B cell (primary cell): ENCODE measurements at regions not wholly inside any gene's neighbourhood (a gene's known extent, or its start where the extent isn't known, plus 50 kb on each side); places are given as distances from the start of the nearest gene placed in this dataset.

Source experiments
- ATAC-seq: fragments of 200-7000 bp; cut with Tn5 transposase; one replicate; pipeline ENCODE4 v1.10.0; 2021; ENCODE audit warnings: low read depth, mild to moderate bottlenecking, moderate number of reproducible peaks, moderate library complexity
- CTCF ChIA-PET: fragments of 350-600 bp; sonication (Branson Sonifier 250); formaldehyde crosslinking; loops from one replicate; lab custom pipeline; 2021; ENCODE audit warnings: antibody characterized with exemption, inconsistent platforms; lab: Charles Lee
- POLR2A ChIA-PET: fragments of 350-600 bp; sonication (Branson Sonifier 250); formaldehyde crosslinking; loops from one replicate; lab custom pipeline; 2021; ENCODE audit warnings: antibody characterized with exemption; lab: Charles Lee
- DNase-seq: peaks from one replicate; pipeline ENCODE4 v3.0.0; 2013
- H2AFZ ChIP-seq: 2 replicates; pipeline ENCODE4 v1.6.1; 2012; ENCODE audit warnings: mild to moderate bottlenecking, low read depth, low read length; ENCODE audit not compliant: insufficient read depth, poor library complexity, severe bottlenecking
- H3K27ac ChIP-seq, 2 donors: 1 replicate in 1 of 2; 2 replicates in 1 of 2; pipeline ENCODE4 v1.5.1; 2012 to 2013; ENCODE audit warnings: low read length in 2 of 2, mild to moderate bottlenecking in 2 of 2, moderate library complexity in 1 of 2
- H3K27me3 ChIP-seq, 4 experiments: fragments of 200-600 bp in 1 of 4; sonication (generic) in 1 of 4; replicated peaks in 1 of 4; 1 replicate in 2 of 4; 2 replicates in 2 of 4; pipeline versions ENCODE4 v1.6.1 to v1.7.0; 2013 to 2016; ENCODE audit warnings: low read length in 3 of 4, mild to moderate bottlenecking in 2 of 4, mixed read lengths in 1 of 4, moderate library complexity in 1 of 4; ENCODE audit not compliant: insufficient read depth in 4 of 4, control insufficient read depth in 3 of 4; ENCODE audit errors: control extremely low read depth in 1 of 4
- H3K36me3 ChIP-seq, 2 experiments: replicated peaks in 1 of 2; 1 replicate in 1 of 2; 2 replicates in 1 of 2; pipeline versions ENCODE4 v1.6.1 to v1.7.1; 2013; ENCODE audit warnings: low read length in 1 of 2; ENCODE audit not compliant: insufficient read depth in 2 of 2, control insufficient read depth in 1 of 2; ENCODE audit errors: control extremely low read depth in 1 of 2, extremely low read depth in 1 of 2
- H3K4me1 ChIP-seq, 2 donors: fragments of 200-600 bp in 1 of 2; sonication (generic) in 1 of 2; 1 replicate in 1 of 2; 2 replicates in 1 of 2; pipeline versions ENCODE4 v1.5.1 to v1.6.1; 2013 to 2017; ENCODE audit warnings: low read length in 2 of 2; ENCODE audit not compliant: control insufficient read depth in 2 of 2, insufficient read depth in 2 of 2
- H3K4me2 ChIP-seq: replicated peaks from 2 replicates; pipeline ENCODE3; 2012; ENCODE audit warnings: mild to moderate bottlenecking, low read depth, low read length; ENCODE audit not compliant: poor library complexity, severe bottlenecking
- H3K4me3 ChIP-seq, 5 experiments: fragments of 200-600 bp in 1 of 5; sonication (generic) in 1 of 5; 1 replicate in 3 of 5; 2 replicates in 2 of 5; pipeline versions ENCODE4 v1.5.1 to v1.7.0; 2011 to 2016; ENCODE audit warnings: low read length in 4 of 5, mild to moderate bottlenecking in 4 of 5, low read depth in 2 of 5, control low read depth in 1 of 5, moderate library complexity in 1 of 5; ENCODE audit not compliant: insufficient read depth in 1 of 5; ENCODE audit errors: control extremely low read depth in 1 of 5, extremely low read depth in 1 of 5
- H3K79me2 ChIP-seq: fragments of 200-600 bp; sonication (generic); one replicate; pipeline ENCODE4 v1.6.0; 2016; ENCODE audit warnings: low read length; ENCODE audit not compliant: control insufficient read depth, insufficient read depth
- H3K9ac ChIP-seq: fragments of 200-600 bp; sonication (generic); 2 replicates; pipeline ENCODE4 v1.6.1; 2017; ENCODE audit warnings: mild to moderate bottlenecking, low read length, moderate library complexity
- H3K9me3 ChIP-seq, 3 donors: one replicate each; pipeline versions ENCODE4 v1.6.1 to v1.7.1; 2013; ENCODE audit warnings: low read length in 2 of 3; ENCODE audit not compliant: control insufficient read depth in 2 of 3, insufficient read depth in 1 of 3; ENCODE audit errors: control extremely low read depth in 1 of 3
- H4K20me1 ChIP-seq: 2 replicates; pipeline ENCODE4 v1.6.0; 2012; ENCODE audit warnings: mild to moderate bottlenecking, low read length; ENCODE audit not compliant: insufficient read depth, control insufficient read depth, poor library complexity, severe bottlenecking
- H3K27ac Mint-ChIP-seq: one replicate; pipeline ENCODE4 v1.8.0; 2021; ENCODE audit warnings: mixed read lengths
- H3K27me3 Mint-ChIP-seq: one replicate; pipeline ENCODE4 v1.8.0; 2021; ENCODE audit warnings: mixed read lengths
- H3K4me1 Mint-ChIP-seq: one replicate; pipeline ENCODE4 v1.8.0; 2021; ENCODE audit warnings: mixed read lengths
- H3K4me3 Mint-ChIP-seq: one replicate; pipeline ENCODE4 v1.8.0; 2021; ENCODE audit warnings: mixed read lengths
- H3K9me3 Mint-ChIP-seq: one replicate; pipeline ENCODE4 v1.8.0; 2022; ENCODE audit warnings: mixed read lengths; ENCODE audit not compliant: insufficient read depth
- CTCF ChIP-seq: fragments of 200-600 bp; IDR thresholded peaks from one replicate; pipeline ENCODE4 v1.8.0; 2022; ENCODE audit warnings: antibody characterized with exemption, mild to moderate bottlenecking
- EZH2 ChIP-seq: IDR thresholded peaks from 2 replicates; pipeline ENCODE4 v1.6.1; 2012; ENCODE audit warnings: borderline replicate concordance, low read depth, mild to moderate bottlenecking, moderate library complexity, low read length; ENCODE audit not compliant: insufficient read depth, poor library complexity, severe bottlenecking
- WGBS: methylation state at CpG from one replicate; pipeline ENCODE4 v1.1.5; 2013; ENCODE audit warnings: missing lambda C conversion rate; ENCODE audit not compliant: insufficient coverage; 5-methylcytosine and 5-hydroxymethylcytosine counted together
- intact Hi-C: fragments of 100-400 bp; cut with micrococcal nuclease; formaldehyde crosslinking; loops from one replicate; pipeline ENCODE4 v1.10.0; 2022

- no peak overlapping the region for H3K9ac ChIP-seq
- H4K20me1 ChIP-seq, result no peaks in the 10 kb centered on the region
- DNase-seq (no peak), ATAC-seq (no peak)
- Mint-ChIP-seq H3K27me3 (peaks cover 41% of the 10 kb centered on the region), H3K27ac (no peak overlapping the region), H3K4me3 (no peak overlapping the region), H3K9me3 (no peaks in the 10 kb centered on the region), H3K4me1 (peaks cover 17% of the 10 kb centered on the region)
- POLR2A ChIA-PET, result no interaction called here
- H2AFZ ChIP-seq, result no peak overlapping the region
- H3K79me2 ChIP-seq, result no peaks in the 10 kb centered on the region
- H3K4me1 ChIP-seq, result peaks cover 22 to 26% of the 10 kb centered on the region in 2 donors
- no peak overlapping the region for H3K4me3 ChIP-seq
- peaks cover 0 to 47% (median 21%) of the 10 kb centered on the region in 4 experiments for H3K27me3 ChIP-seq
- CTCF ChIA-PET, result no interaction called here
- no peak for TF ChIP-seq EZH2
- H3K4me2 ChIP-seq, result no peak overlapping the region
- 86% methylated on average over 1 of the region's 2 CpGs for WGBS
- no peaks in the 10 kb centered on the region for H3K36me3 ChIP-seq
- peaks cover 0 to 15% (median under 1%) of the 10 kb centered on the region in 3 donors for H3K9me3 ChIP-seq
- intact Hi-C loops, result no loop called here
- no peak overlapping the region for H3K27ac ChIP-seq
Observed at GRCh38 chr9:129434187-129434586, 186.7 kb downstream of the C9orf50 start.

- no peaks in the 10 kb centered on the region for H3K79me2 ChIP-seq
- Mint-ChIP-seq H3K27ac (no peak overlapping the region), H3K4me3 (no peak overlapping the region), H3K4me1 (peaks cover 5% of the 10 kb centered on the region), H3K9me3 (no peaks in the 10 kb centered on the region), H3K27me3 (peaks cover 24% of the 10 kb centered on the region)
- H4K20me1 ChIP-seq, result no peaks in the 10 kb centered on the region
- H3K4me3 ChIP-seq, result no peak overlapping the region
- peaks cover 0 to 4% (median 0%) of the 10 kb centered on the region in 3 donors for H3K9me3 ChIP-seq
- H3K27ac ChIP-seq, result no peak overlapping the region
- DNase-seq (no peak), ATAC-seq (no peak)
- ChIA-PET POLR2A (interaction anchor here (1.0 kb wide), 1 partner anchor 9 kb away, joined by 3 read pairs; no protein-coding TSS in a partner anchor), CTCF (interaction anchor here (0.6 kb wide), 1 partner anchor 208 kb away, joined by 4 read pairs; no protein-coding TSS in a partner anchor)
- H3K9ac ChIP-seq, result no peak overlapping the region
- H3K27me3 ChIP-seq, result peaks cover 0 to 30% (median 5%) of the 10 kb centered on the region in 4 experiments
- H3K4me2 ChIP-seq, result no peak overlapping the region
- 53% methylated on average over 12 of the region's 15 CpGs for whole genome bisulfite sequencing
- intact Hi-C loops, result no loop called here
- H3K4me1 ChIP-seq, result peaks cover 9 to 11% of the 10 kb centered on the region in 2 donors
- no peaks in the 10 kb centered on the region for H3K36me3 ChIP-seq
- TF ChIP-seq CTCF (no peak), EZH2 (no peak)
- H2AFZ ChIP-seq, result no peak overlapping the region
Observed at GRCh38 chr9:129432297-129433154, 188.4 kb downstream of the C9orf50 start.
